GM21423 (cell line): ENCODE measurements at regions not wholly inside any gene's neighbourhood (a gene's known extent, or its start where the extent isn't known, plus 50 kb on each side); places are given as distances from the start of the nearest gene placed in this dataset.
"Not testable (repeated sequence)": the region's sequence is repeated elsewhere in the genome, so short reads cannot be mapped to it uniquely, and the experiment has no call there.

Experiments
- ATAC-seq: cut with Tn5 transposase; IDR thresholded peaks from one replicate; pipeline ENCODE4 v1.9.1; 2021; ENCODE audit warnings: mild to moderate bottlenecking, moderate library complexity; ENCODE audit not compliant: unreplicated experiment

- no peak for ATAC-seq
These were observed 485.1 kb upstream of the TENM3 start for GRCh38 chr4:181757910-181758660.

- ATAC-seq, result no peak
These were observed 482.6 kb upstream of the TENM3 start for GRCh38 chr4:181760560-181760959.

GRCh38 chr4:181761156-181761555 lies 482.0 kb upstream of the TENM3 start:
- ATAC-seq, result no peak

- no peak for ATAC-seq
These were observed 477.1 kb upstream of the TENM3 start for GRCh38 chr4:181766061-181766548.

GRCh38 chr4:181770971-181771370 lies 472.2 kb upstream of the TENM3 start:
- no peak for ATAC-seq

- ATAC-seq, result no peak
These were observed 467.9 kb upstream of the TENM3 start for GRCh38 chr4:181775298-181775697.

- no peak for ATAC-seq
These were observed 466.7 kb upstream of the TENM3 start for GRCh38 chr4:181776264-181777054.

- no peak for ATAC-seq
These were observed 465.7 kb upstream of the TENM3 start for GRCh38 chr4:181777518-181777917.

- no peak for ATAC-seq
These were observed 458.3 kb upstream of the TENM3 start for GRCh38 chr4:181784881-181785280.

- ATAC-seq, result no peak
These were observed 450.6 kb upstream of the TENM3 start for GRCh38 chr4:181792641-181793040.

- no peak for ATAC-seq
These were observed 450.1 kb upstream of the TENM3 start for GRCh38 chr4:181793096-181793495.

GRCh38 chr4:181796502-181796901 lies 446.7 kb upstream of the TENM3 start:
- no peak for ATAC-seq

GRCh38 chr4:181798536-181798935 lies 444.7 kb upstream of the TENM3 start:
- no peak for ATAC-seq

GRCh38 chr4:181799561-181800069 lies 443.6 kb upstream of the TENM3 start:
- ATAC-seq, result no peak

GRCh38 chr4:181802207-181802606 lies 441.0 kb upstream of the TENM3 start:
- no peak for ATAC-seq

GRCh38 chr4:181807771-181808170 lies 435.4 kb upstream of the TENM3 start:
- ATAC-seq, result no peak

- ATAC-seq, result no peak
These were observed 432.5 kb upstream of the TENM3 start for GRCh38 chr4:181810711-181811110.

- not testable (repeated sequence) for ATAC-seq
These were observed 431.7 kb upstream of the TENM3 start for GRCh38 chr4:181811550-181811949.

- no peak for ATAC-seq
These were observed 423.3 kb upstream of the TENM3 start for GRCh38 chr4:181819946-181820345.

- no peak for ATAC-seq
These were observed 422.6 kb upstream of the TENM3 start for GRCh38 chr4:181820553-181820952.

GRCh38 chr4:181821039-181822004 lies 421.9 kb upstream of the TENM3 start:
- ATAC-seq, result no peak
